ENCODE measurements at regions not wholly inside any gene's neighbourhood (a gene's known extent, or its start where the extent isn't known, plus 50 kb on each side); places are given as distances from the start of the nearest gene placed in this dataset.

DNA sequence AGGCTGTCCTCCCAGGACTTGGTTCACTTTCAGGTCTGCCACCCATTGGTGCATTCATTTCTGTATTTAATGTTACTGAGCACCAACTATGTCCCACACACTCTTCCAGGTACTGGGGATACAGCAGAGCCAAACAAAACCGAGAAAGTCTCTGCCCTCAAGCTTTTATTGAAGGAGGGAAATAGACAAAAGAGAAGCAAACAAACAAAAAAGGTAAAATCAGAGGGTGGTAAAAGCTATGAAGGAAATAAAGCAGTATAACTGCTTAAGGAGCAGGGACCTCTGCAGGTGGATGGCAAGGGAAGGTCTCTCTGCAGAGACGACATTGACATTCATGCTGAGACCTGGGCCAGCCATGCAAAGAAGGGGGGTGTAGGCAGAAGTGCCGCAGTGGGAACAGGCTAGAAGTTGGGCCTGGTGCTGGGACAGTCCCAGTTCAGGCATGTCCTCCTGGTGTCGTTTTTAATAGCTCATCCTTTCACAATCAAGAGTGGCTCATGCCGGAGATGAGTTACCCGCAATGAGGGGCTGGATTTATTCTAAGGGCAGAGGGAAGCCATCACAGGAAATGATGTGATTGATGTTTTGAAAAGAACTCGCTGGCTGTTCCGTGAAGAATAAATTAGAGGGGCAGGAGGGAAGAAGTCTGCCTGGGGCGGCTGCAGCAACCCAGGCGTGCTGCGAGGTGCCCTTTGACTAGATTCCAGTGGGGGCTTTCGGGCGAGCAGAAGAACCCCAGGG is 72.8 kb downstream of the IRF2BPL start (continued):
- TF ChIP-seq WRNIP1 (IDR thresholded peaks at IDR 0.05; ENCODE audit: borderline replicate concordance, low read depth, low read length) (no peak), ZZZ3 (IDR thresholded peaks at IDR 0.05; ENCODE audit: control insufficient read depth, insufficient read length, low read depth) (no peak), CBFB (IDR thresholded peaks at IDR 0.05; ENCODE audit: low read depth) (0 out of 2 replicates have a peak, but pooled peaks have one; percentile 20), POU2F2 (IDR thresholded peaks at IDR 0.05; ENCODE audit: borderline replicate concordance, low read depth, low read length) (peak; percentile 59; the same call in 1 of the 3 replicates), RAD21 (IDR thresholded peaks at IDR 0.05; ENCODE audit: insufficient read depth, low read depth, low read length) (no peak), POLR2AphosphoS5 (IDR thresholded peaks at IDR 0.05; ENCODE audit: low read length) (peak; percentile 57), SMAD5 (IDR thresholded peaks at IDR 0.05; ENCODE audit: low read depth) (no peak), IKZF2 (IDR thresholded peaks at IDR 0.05) (peak; percentile 58 to 72; a peak in 3 of 4 replicates), ATF7 (IDR thresholded peaks at IDR 0.05; ENCODE audit: low read depth) (peak; percentile 76)
- TF ChIP-seq, protein P1, sequence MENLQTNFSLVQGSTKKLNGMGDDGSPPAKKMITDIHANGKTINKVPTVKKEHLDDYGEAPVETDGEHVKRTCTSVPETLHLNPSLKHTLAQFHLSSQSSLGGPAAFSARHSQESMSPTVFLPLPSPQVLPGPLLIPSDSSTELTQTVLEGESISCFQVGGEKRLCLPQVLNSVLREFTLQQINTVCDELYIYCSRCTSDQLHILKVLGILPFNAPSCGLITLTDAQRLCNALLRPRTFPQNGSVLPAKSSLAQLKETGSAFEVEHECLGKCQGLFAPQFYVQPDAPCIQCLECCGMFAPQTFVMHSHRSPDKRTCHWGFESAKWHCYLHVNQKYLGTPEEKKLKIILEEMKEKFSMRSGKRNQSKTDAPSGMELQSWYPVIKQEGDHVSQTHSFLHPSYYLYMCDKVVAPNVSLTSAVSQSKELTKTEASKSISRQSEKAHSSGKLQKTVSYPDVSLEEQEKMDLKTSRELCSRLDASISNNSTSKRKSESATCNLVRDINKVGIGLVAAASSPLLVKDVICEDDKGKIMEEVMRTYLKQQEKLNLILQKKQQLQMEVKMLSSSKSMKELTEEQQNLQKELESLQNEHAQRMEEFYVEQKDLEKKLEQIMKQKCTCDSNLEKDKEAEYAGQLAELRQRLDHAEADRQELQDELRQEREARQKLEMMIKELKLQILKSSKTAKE (IDR thresholded peaks at IDR 0.05; ENCODE audit: low read depth, poor library complexity, severe bottlenecking) = peak; percentile 84
- TF ChIP-seq, protein P2, sequence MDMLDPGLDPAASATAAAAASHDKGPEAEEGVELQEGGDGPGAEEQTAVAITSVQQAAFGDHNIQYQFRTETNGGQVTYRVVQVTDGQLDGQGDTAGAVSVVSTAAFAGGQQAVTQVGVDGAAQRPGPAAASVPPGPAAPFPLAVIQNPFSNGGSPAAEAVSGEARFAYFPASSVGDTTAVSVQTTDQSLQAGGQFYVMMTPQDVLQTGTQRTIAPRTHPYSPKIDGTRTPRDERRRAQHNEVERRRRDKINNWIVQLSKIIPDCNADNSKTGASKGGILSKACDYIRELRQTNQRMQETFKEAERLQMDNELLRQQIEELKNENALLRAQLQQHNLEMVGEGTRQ (IDR thresholded peaks at IDR 0.05; ENCODE audit: borderline replicate concordance, low read depth, low read length) = no peak
- TF ChIP-seq, protein P3, sequence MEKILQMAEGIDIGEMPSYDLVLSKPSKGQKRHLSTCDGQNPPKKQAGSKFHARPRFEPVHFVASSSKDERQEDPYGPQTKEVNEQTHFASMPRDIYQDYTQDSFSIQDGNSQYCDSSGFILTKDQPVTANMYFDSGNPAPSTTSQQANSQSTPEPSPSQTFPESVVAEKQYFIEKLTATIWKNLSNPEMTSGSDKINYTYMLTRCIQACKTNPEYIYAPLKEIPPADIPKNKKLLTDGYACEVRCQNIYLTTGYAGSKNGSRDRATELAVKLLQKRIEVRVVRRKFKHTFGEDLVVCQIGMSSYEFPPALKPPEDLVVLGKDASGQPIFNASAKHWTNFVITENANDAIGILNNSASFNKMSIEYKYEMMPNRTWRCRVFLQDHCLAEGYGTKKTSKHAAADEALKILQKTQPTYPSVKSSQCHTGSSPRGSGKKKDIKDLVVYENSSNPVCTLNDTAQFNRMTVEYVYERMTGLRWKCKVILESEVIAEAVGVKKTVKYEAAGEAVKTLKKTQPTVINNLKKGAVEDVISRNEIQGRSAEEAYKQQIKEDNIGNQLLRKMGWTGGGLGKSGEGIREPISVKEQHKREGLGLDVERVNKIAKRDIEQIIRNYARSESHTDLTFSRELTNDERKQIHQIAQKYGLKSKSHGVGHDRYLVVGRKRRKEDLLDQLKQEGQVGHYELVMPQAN (conservative IDR thresholded peaks at IDR 0.05) = no peak
- TF ChIP-seq, protein P4, sequence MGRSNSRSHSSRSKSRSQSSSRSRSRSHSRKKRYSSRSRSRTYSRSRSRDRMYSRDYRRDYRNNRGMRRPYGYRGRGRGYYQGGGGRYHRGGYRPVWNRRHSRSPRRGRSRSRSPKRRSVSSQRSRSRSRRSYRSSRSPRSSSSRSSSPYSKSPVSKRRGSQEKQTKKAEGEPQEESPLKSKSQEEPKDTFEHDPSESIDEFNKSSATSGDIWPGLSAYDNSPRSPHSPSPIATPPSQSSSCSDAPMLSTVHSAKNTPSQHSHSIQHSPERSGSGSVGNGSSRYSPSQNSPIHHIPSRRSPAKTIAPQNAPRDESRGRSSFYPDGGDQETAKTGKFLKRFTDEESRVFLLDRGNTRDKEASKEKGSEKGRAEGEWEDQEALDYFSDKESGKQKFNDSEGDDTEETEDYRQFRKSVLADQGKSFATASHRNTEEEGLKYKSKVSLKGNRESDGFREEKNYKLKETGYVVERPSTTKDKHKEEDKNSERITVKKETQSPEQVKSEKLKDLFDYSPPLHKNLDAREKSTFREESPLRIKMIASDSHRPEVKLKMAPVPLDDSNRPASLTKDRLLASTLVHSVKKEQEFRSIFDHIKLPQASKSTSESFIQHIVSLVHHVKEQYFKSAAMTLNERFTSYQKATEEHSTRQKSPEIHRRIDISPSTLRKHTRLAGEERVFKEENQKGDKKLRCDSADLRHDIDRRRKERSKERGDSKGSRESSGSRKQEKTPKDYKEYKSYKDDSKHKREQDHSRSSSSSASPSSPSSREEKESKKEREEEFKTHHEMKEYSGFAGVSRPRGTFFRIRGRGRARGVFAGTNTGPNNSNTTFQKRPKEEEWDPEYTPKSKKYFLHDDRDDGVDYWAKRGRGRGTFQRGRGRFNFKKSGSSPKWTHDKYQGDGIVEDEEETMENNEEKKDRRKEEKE (IDR thresholded peaks at IDR 0.05) = no peak

All from GM12878 (cell line).